H9 (cell line): ENCODE measurements at regions not wholly inside any gene's neighbourhood (a gene's known extent, or its start where the extent isn't known, plus 50 kb on each side); places are given as distances from the start of the nearest gene placed in this dataset.

Experiments used
- DNase-seq: peaks from one replicate; pipeline ENCODE4 v3.0.0-alpha.2; 2017
- H2AFZ ChIP-seq: one replicate; pipeline ENCODE4 v1.6.1; 2013; ENCODE audit warnings: mild to moderate bottlenecking, low read length, control low read depth, moderate library complexity
- H2AK5ac ChIP-seq: 2 replicates; pipeline ENCODE4 v1.6.1; 2013; ENCODE audit warnings: low read length, control low read depth, mixed read lengths; ENCODE audit not compliant: insufficient read length
- H2BK120ac ChIP-seq: one replicate; pipeline ENCODE4 v1.6.1; 2013; ENCODE audit warnings: low read depth, mild to moderate bottlenecking, low read length, control low read depth, inconsistent platforms; ENCODE audit not compliant: poor library complexity, severe bottlenecking
- H2BK12ac ChIP-seq: 2 replicates; pipeline ENCODE4 v1.6.1; 2013; ENCODE audit warnings: low read length, control low read depth, mixed read lengths, low read depth; ENCODE audit not compliant: insufficient read length
- H2BK15ac ChIP-seq: 2 replicates; pipeline ENCODE4 v1.6.1; 2013; ENCODE audit warnings: low read depth, low read length, control low read depth
- H2BK20ac ChIP-seq: one replicate; pipeline ENCODE4 v1.6.1; 2013; ENCODE audit warnings: low read depth, mild to moderate bottlenecking, low read length, control low read depth, inconsistent platforms; ENCODE audit not compliant: poor library complexity, severe bottlenecking
- H2BK5ac ChIP-seq: 2 replicates; pipeline ENCODE4 v1.6.1; 2013; ENCODE audit warnings: low read length, control low read depth, mixed read lengths; ENCODE audit not compliant: insufficient read length
- H3K14ac ChIP-seq: 2 replicates; pipeline ENCODE4 v1.6.1; 2013; ENCODE audit warnings: low read length, control low read depth; ENCODE audit not compliant: insufficient read depth
- H3K18ac ChIP-seq: 2 replicates; pipeline ENCODE4 v1.6.1; 2013; ENCODE audit warnings: low read depth, mild to moderate bottlenecking, mixed read lengths, low read length, control low read depth; ENCODE audit not compliant: insufficient read length
- H3K23ac ChIP-seq: 2 replicates; pipeline ENCODE4 v1.6.1; 2013; ENCODE audit warnings: low read length, control low read depth, mixed read lengths, low read depth; ENCODE audit not compliant: insufficient read length
- H3K23me2 ChIP-seq: 2 replicates; pipeline ENCODE4 v1.6.1; 2013; ENCODE audit warnings: low read depth, mild to moderate bottlenecking, mixed read lengths, low read length, control low read depth; ENCODE audit not compliant: insufficient read length, poor library complexity, severe bottlenecking
- H3K27ac ChIP-seq: 2 replicates; pipeline ENCODE4 v1.5.1; 2013; ENCODE audit warnings: low read length, control low read depth, mixed read lengths, low read depth; ENCODE audit not compliant: insufficient read length
- H3K27me3 ChIP-seq: 2 replicates; pipeline ENCODE4 v1.6.1; 2013; ENCODE audit warnings: low read length, control low read depth, inconsistent platforms; ENCODE audit not compliant: insufficient read depth
- H3K4ac ChIP-seq: 2 replicates; pipeline ENCODE4 v1.6.1; 2013; ENCODE audit warnings: low read depth, mild to moderate bottlenecking, control low read depth, inconsistent platforms, low read length, moderate library complexity
- H3K4me1 ChIP-seq: 2 replicates; pipeline ENCODE4 v1.6.1; 2013; ENCODE audit warnings: low read length, control low read depth, inconsistent platforms; ENCODE audit not compliant: insufficient read depth
- H3K4me2 ChIP-seq: 2 replicates; pipeline ENCODE4 v1.6.1; 2013; ENCODE audit warnings: low read length, control low read depth, mixed read lengths; ENCODE audit not compliant: insufficient read length, insufficient read depth
- H3K56ac ChIP-seq: 2 replicates; pipeline ENCODE4 v1.6.1; 2013; ENCODE audit warnings: low read depth, mild to moderate bottlenecking, mixed read lengths, low read length, control low read depth; ENCODE audit not compliant: insufficient read length
- H3K79me1 ChIP-seq: 2 replicates; pipeline ENCODE4 v1.6.1; 2013; ENCODE audit warnings: low read depth, mild to moderate bottlenecking, moderate library complexity, low read length, control low read depth, inconsistent platforms; ENCODE audit not compliant: insufficient read depth, poor library complexity, severe bottlenecking
- H3K79me2 ChIP-seq: 2 replicates; pipeline ENCODE4 v1.6.1; 2013; ENCODE audit warnings: low read length, control low read depth, inconsistent platforms; ENCODE audit not compliant: insufficient read depth
- H3K9ac ChIP-seq: 2 replicates; pipeline ENCODE4 v1.6.1; 2013; ENCODE audit warnings: low read length, control low read depth, mixed read lengths; ENCODE audit not compliant: insufficient read length; ENCODE audit errors: extremely low read depth
- H3K9me3 ChIP-seq: one replicate; pipeline ENCODE4 v1.6.1; 2013; ENCODE audit warnings: low read depth, low read length, inconsistent platforms; ENCODE audit not compliant: control insufficient read depth
- H3T11ph ChIP-seq: one replicate; pipeline ENCODE4 v1.6.1; 2013; ENCODE audit warnings: mild to moderate bottlenecking, low read length, control low read depth, inconsistent platforms
- H4K20me1 ChIP-seq: one replicate; pipeline ENCODE4 v1.6.1; 2013; ENCODE audit not compliant: control insufficient read depth, insufficient read length, insufficient read depth
- H4K5ac ChIP-seq: 2 replicates; pipeline ENCODE4 v1.6.1; 2013; ENCODE audit warnings: low read depth, mild to moderate bottlenecking, mixed read lengths, low read length, control low read depth; ENCODE audit not compliant: insufficient read length
- H4K8ac ChIP-seq: replicated peaks from 2 replicates; pipeline ENCODE4 v1.6.1; 2013; ENCODE audit warnings: low read length, control low read depth, mixed read lengths, low read depth; ENCODE audit not compliant: insufficient read length
- H4K91ac ChIP-seq: 2 replicates; pipeline ENCODE4 v1.6.1; 2013; ENCODE audit warnings: low read depth, mild to moderate bottlenecking, moderate library complexity, mixed read lengths, low read length, control low read depth; ENCODE audit not compliant: insufficient read length
- H3K27ac Mint-ChIP-seq, 3 experiments: 2 replicates in 2 of 3; 3 replicates in 1 of 3; pipeline ENCODE4 v1.8.0; 2020 to 2021; ENCODE audit warnings: mixed read lengths in 3 of 3, mild to moderate bottlenecking in 1 of 3, moderate library complexity in 1 of 3
- H3K27me3 Mint-ChIP-seq: 2 replicates; pipeline ENCODE4 v1.8.0; 2021; ENCODE audit warnings: low read depth, mild to moderate bottlenecking, moderate library complexity, mixed read lengths
- H3K36me3 Mint-ChIP-seq, 3 experiments: 2 replicates in 2 of 3; 3 replicates in 1 of 3; pipeline ENCODE4 v1.8.0; 2020 to 2021; ENCODE audit warnings: low read depth in 3 of 3, mixed read lengths in 3 of 3; ENCODE audit not compliant: insufficient read depth in 1 of 3
- H3K4me1 Mint-ChIP-seq, 2 experiments: 2 replicates each; pipeline ENCODE4 v1.8.0; 2020; ENCODE audit warnings: mixed read lengths in 2 of 2
- H3K4me3 Mint-ChIP-seq, 2 experiments: 2 replicates in 1 of 2; 3 replicates in 1 of 2; pipeline ENCODE4 v1.8.0; 2020 to 2021; ENCODE audit warnings: mild to moderate bottlenecking in 2 of 2, mixed read lengths in 2 of 2, moderate library complexity in 1 of 2
- H3K9me3 Mint-ChIP-seq, 2 experiments: 2 replicates in 1 of 2; 3 replicates in 1 of 2; pipeline ENCODE4 v1.8.0; 2020; ENCODE audit warnings: mild to moderate bottlenecking in 2 of 2, mixed read lengths in 2 of 2, moderate library complexity in 1 of 2
- WGBS: extraction: QIAGEN DNeasy Blood & Tissue Kit; methylation state at CpG from one replicate; pipeline ENCODE4 v1.1.7; 2013; ENCODE audit warnings: missing lambda C conversion rate, low lambda C conversion rate, mixed read lengths; ENCODE audit not compliant: insufficient read length; ENCODE audit errors: extremely low coverage; 5-methylcytosine and 5-hydroxymethylcytosine counted together
- TF ChIP-seq, protein P1 (sequence below): fragments of 200-600 bp; sonication (generic); conservative IDR thresholded peaks from 3 replicates; pipeline ENCODE4 v1.8.0; 2021; ENCODE audit warnings: antibody characterized with exemption, mild to moderate bottlenecking

GRCh38 chr3:81245043-81245442 is 516.4 kb downstream of the GBE1 start:
- H3K9ac ChIP-seq: no peak overlapping the region
- H3K79me2 ChIP-seq: no peaks in the 10 kb centered on the region
- no peaks in the 10 kb centered on the region for H3K9me3 Mint-ChIP-seq
- H2BK15ac ChIP-seq: no peak overlapping the region
- H3K79me1 ChIP-seq: no peaks in the 10 kb centered on the region
- no peaks in the 10 kb centered on the region for H3K27me3 Mint-ChIP-seq
- no peak overlapping the region for H3K4me3 Mint-ChIP-seq
- no peak overlapping the region for H3K27ac Mint-ChIP-seq
- no peaks in the 10 kb centered on the region for H3K9me3 ChIP-seq
- H4K8ac ChIP-seq: no peak overlapping the region
- H4K5ac ChIP-seq: no peak overlapping the region
- H3K27me3 ChIP-seq: no peaks in the 10 kb centered on the region
- H3T11ph ChIP-seq: no peak overlapping the region
- no peak overlapping the region for H2AK5ac ChIP-seq
- no CpG with 5 or more reads among the region's 2 CpGs for WGBS
- no peak overlapping the region for H3K18ac ChIP-seq
- no peaks in the 10 kb centered on the region for H3K23me2 ChIP-seq
- H3K4me2 ChIP-seq: no peak overlapping the region
- H3K4ac ChIP-seq: no peak overlapping the region
- H3K23ac ChIP-seq: no peak overlapping the region
- TF ChIP-seq, protein P1, sequence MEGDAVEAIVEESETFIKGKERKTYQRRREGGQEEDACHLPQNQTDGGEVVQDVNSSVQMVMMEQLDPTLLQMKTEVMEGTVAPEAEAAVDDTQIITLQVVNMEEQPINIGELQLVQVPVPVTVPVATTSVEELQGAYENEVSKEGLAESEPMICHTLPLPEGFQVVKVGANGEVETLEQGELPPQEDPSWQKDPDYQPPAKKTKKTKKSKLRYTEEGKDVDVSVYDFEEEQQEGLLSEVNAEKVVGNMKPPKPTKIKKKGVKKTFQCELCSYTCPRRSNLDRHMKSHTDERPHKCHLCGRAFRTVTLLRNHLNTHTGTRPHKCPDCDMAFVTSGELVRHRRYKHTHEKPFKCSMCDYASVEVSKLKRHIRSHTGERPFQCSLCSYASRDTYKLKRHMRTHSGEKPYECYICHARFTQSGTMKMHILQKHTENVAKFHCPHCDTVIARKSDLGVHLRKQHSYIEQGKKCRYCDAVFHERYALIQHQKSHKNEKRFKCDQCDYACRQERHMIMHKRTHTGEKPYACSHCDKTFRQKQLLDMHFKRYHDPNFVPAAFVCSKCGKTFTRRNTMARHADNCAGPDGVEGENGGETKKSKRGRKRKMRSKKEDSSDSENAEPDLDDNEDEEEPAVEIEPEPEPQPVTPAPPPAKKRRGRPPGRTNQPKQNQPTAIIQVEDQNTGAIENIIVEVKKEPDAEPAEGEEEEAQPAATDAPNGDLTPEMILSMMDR: no peak
- no peak overlapping the region for H2BK5ac ChIP-seq
- H3K27ac ChIP-seq: no peak overlapping the region
- H2AFZ ChIP-seq: no peak overlapping the region
- H4K91ac ChIP-seq: no peak overlapping the region
- H4K20me1 ChIP-seq: no peaks in the 10 kb centered on the region
- DNase-seq: no peak
- no peak overlapping the region for H3K14ac ChIP-seq
- H3K4me1 Mint-ChIP-seq: peaks cover 10 to 12% of the 10 kb centered on the region in 2 experiments
- H2BK20ac ChIP-seq: no peak overlapping the region
- no peak overlapping the region for H3K56ac ChIP-seq
- H3K36me3 Mint-ChIP-seq: no peaks in the 10 kb centered on the region
- no peaks in the 10 kb centered on the region for H3K4me1 ChIP-seq
- H2BK12ac ChIP-seq: no peak overlapping the region
- H2BK120ac ChIP-seq: no peak overlapping the region
